Astrocyte of the hippocampus (primary cell): ENCODE measurements at regions not wholly inside any gene's neighbourhood (a gene's known extent, or its start where the extent isn't known, plus 50 kb on each side); places are given as distances from the start of the nearest gene placed in this dataset.

Source experiments
- DNase-seq: peaks from one replicate; pipeline ENCODE4 v3.0.0; 2011; ENCODE audit warnings: low read depth, low spot score

GRCh38 chr5:74576941-74577456, 63.5 kb downstream of the ENC1 start:
- DNase-seq, result peak; percentile 75

- DNase-seq, result peak; percentile 80
These were observed 64.6 kb downstream of the ENC1 start for GRCh38 chr5:74575741-74576538.

- DNase-seq, result no peak
These were observed 70.3 kb downstream of the ENC1 start for GRCh38 chr5:74570250-74570649.

- DNase-seq, result no peak
These were observed 73.0 kb downstream of the ENC1 start for GRCh38 chr5:74567411-74567995.

GRCh38 chr5:74562122-74562521, 78.4 kb downstream of the ENC1 start:
- peak; percentile 47 for DNase-seq

GRCh38 chr5:74560245-74560644, 80.3 kb downstream of the ENC1 start:
- DNase-seq, result no peak

- no peak for DNase-seq
These were observed 83.6 kb downstream of the ENC1 start for GRCh38 chr5:74556631-74557595.

- no peak for DNase-seq
These were observed 84.5 kb downstream of the ENC1 start for GRCh38 chr5:74556006-74556405.

GRCh38 chr5:74552101-74552500, 88.4 kb downstream of the ENC1 start:
- peak; percentile 37 for DNase-seq

GRCh38 chr5:74550927-74551326, 89.6 kb downstream of the ENC1 start:
- DNase-seq, result no peak

- no peak for DNase-seq
These were observed 91.1 kb downstream of the ENC1 start for GRCh38 chr5:74549384-74549783.

GRCh38 chr5:74546796-74547195, 93.7 kb downstream of the ENC1 start:
- DNase-seq, result peak; percentile 23

GRCh38 chr5:74544811-74545210, 95.7 kb downstream of the ENC1 start:
- no peak for DNase-seq

GRCh38 chr5:74543162-74543995, 97.1 kb downstream of the ENC1 start:
- DNase-seq, result peak; percentile 96

- peak; percentile 65 for DNase-seq
These were observed 98.0 kb downstream of the ENC1 start for GRCh38 chr5:74542482-74542881.

- DNase-seq, result peak; percentile 48
These were observed 99.1 kb downstream of the ENC1 start for GRCh38 chr5:74541381-74541781.

- peak; percentile 24 for DNase-seq
These were observed 99.9 kb downstream of the ENC1 start for GRCh38 chr5:74540622-74541021.

- DNase-seq, result peak; percentile 23
These were observed 100.5 kb downstream of the ENC1 start for GRCh38 chr5:74539986-74540385.

- DNase-seq, result no peak
These were observed 102.3 kb downstream of the ENC1 start for GRCh38 chr5:74538206-74538661.

GRCh38 chr5:74536658-74537057, 103.9 kb downstream of the ENC1 start:
- peak; percentile 16 for DNase-seq

GRCh38 chr5:74535926-74536325, 104.6 kb downstream of the ENC1 start:
- DNase-seq, result no peak
